ENCODE measurements at regions not wholly inside any gene's neighbourhood (a gene's known extent, or its start where the extent isn't known, plus 50 kb on each side); places are given as distances from the start of the nearest gene placed in this dataset.

GRCh38 chr5:27171761-27172261, 133.4 kb upstream of the CDH9 start:
- no peak for TF ChIP-seq CTCF (IDR thresholded peaks at IDR 0.05)
- no peaks in the 10 kb centered on the region for H3K4me1 ChIP-seq
- H3K9me3 ChIP-seq = no peaks in the 10 kb centered on the region
- no peak overlapping the region for H3K4me3 ChIP-seq
- no peaks in the 10 kb centered on the region for H3K36me3 ChIP-seq
- 82% methylated on average over 15 of the region's 15 CpGs for WGBS
- no peaks in the 10 kb centered on the region for H3K27me3 ChIP-seq
- DNase-seq (ENCODE audit: low spot score in 2 of 2) = no peak
- no peak overlapping the region for H3K27ac ChIP-seq

GRCh38 chr5:27158775-27159174, 120.4 kb upstream of the CDH9 start:
- H3K4me1 ChIP-seq = no peaks in the 10 kb centered on the region
- TF ChIP-seq EP300 (IDR thresholded peaks at IDR 0.05) = no peak
- TF ChIP-seq POLR2A (IDR thresholded peaks at IDR 0.05) = no peak
- TF ChIP-seq CTCF (IDR thresholded peaks at IDR 0.05) = no peak
- no peak for TF ChIP-seq POLR2AphosphoS5 (IDR thresholded peaks at IDR 0.05)
- no peak for DNase-seq (ENCODE audit: low spot score in 2 of 2)
- no peak overlapping the region for H3K27ac ChIP-seq
- no peaks in the 10 kb centered on the region for H3K27me3 ChIP-seq
- WGBS = 64% methylated on average over 1 of the region's 1 CpG
- H3K4me3 ChIP-seq = no peak overlapping the region
- no peaks in the 10 kb centered on the region for H3K36me3 ChIP-seq
- peaks cover 19% of the 10 kb centered on the region for H3K9me3 ChIP-seq

GRCh38 chr5:27158171-27158570, 119.8 kb upstream of the CDH9 start:
- H3K27me3 ChIP-seq = no peaks in the 10 kb centered on the region
- H3K4me3 ChIP-seq = no peak overlapping the region
- peaks cover 19% of the 10 kb centered on the region for H3K9me3 ChIP-seq
- no peak for DNase-seq (ENCODE audit: low spot score in 2 of 2)
- H3K27ac ChIP-seq = no peak overlapping the region
- no peak for TF ChIP-seq EP300 (IDR thresholded peaks at IDR 0.05)
- TF ChIP-seq POLR2A (IDR thresholded peaks at IDR 0.05) = no peak
- no peak for TF ChIP-seq POLR2AphosphoS5 (IDR thresholded peaks at IDR 0.05)
- TF ChIP-seq CTCF (IDR thresholded peaks at IDR 0.05) = no peak
- no peaks in the 10 kb centered on the region for H3K4me1 ChIP-seq
- H3K36me3 ChIP-seq = no peaks in the 10 kb centered on the region

GRCh38 chr5:27144456-27144855, 106.1 kb upstream of the CDH9 start:
- no peaks in the 10 kb centered on the region for H3K27me3 ChIP-seq
- H3K9me3 ChIP-seq = no peaks in the 10 kb centered on the region
- WGBS = 49% methylated on average over 2 of the region's 2 CpGs
- DNase-seq (ENCODE audit: low spot score in 2 of 2) = no peak
- H3K27ac ChIP-seq = no peak overlapping the region
- H3K36me3 ChIP-seq = no peaks in the 10 kb centered on the region
- no peak overlapping the region for H3K4me3 ChIP-seq
- no peaks in the 10 kb centered on the region for H3K4me1 ChIP-seq
- TF ChIP-seq POLR2AphosphoS5 (IDR thresholded peaks at IDR 0.05) (no peak), CTCF (IDR thresholded peaks at IDR 0.05) (no peak), POLR2A (IDR thresholded peaks at IDR 0.05) (no peak), EP300 (IDR thresholded peaks at IDR 0.05) (no peak)

- TF ChIP-seq EP300 (IDR thresholded peaks at IDR 0.05) = no peak
- no peak for TF ChIP-seq CTCF (IDR thresholded peaks at IDR 0.05)
- TF ChIP-seq POLR2A (IDR thresholded peaks at IDR 0.05) = no peak
- no peak for TF ChIP-seq POLR2AphosphoS5 (IDR thresholded peaks at IDR 0.05)
- H3K4me3 ChIP-seq = no peak overlapping the region
- no peaks in the 10 kb centered on the region for H3K4me1 ChIP-seq
- H3K9me3 ChIP-seq = no peaks in the 10 kb centered on the region
- no peak overlapping the region for H3K27ac ChIP-seq
- H3K36me3 ChIP-seq = no peaks in the 10 kb centered on the region
- no peak for DNase-seq (ENCODE audit: low spot score in 2 of 2)
- no peaks in the 10 kb centered on the region for H3K27me3 ChIP-seq
- 61% methylated on average over 1 of the region's 1 CpG for WGBS
These were observed 102.4 kb upstream of the CDH9 start for GRCh38 chr5:27140831-27141230.
